Tibial nerve (tissue), 3 donors: ENCODE measurements at regions not wholly inside any gene's neighbourhood (a gene's known extent, or its start where the extent isn't known, plus 50 kb on each side); places are given as distances from the start of the nearest gene placed in this dataset.

ENCODE experiments used
- CTCF ChIP-seq, 5 experiments: fragments of 200-600 bp in 3 of 5; fragments of 450-650 bp in 2 of 5; sonication (generic) in 3 of 5; IDR thresholded peaks; one replicate each; pipeline ENCODE4 v1.5.1; 2016 to 2019; ENCODE audit warnings: antibody characterized with exemption in 5 of 5, mild to moderate bottlenecking in 3 of 5, moderate library complexity in 2 of 5
- POLR2A ChIP-seq, 2 donors: fragments of 450-650 bp; IDR thresholded peaks; one replicate each; pipeline ENCODE4 v1.6.1; 2017; ENCODE audit warnings: antibody characterized with exemption in 2 of 2, mild to moderate bottlenecking in 2 of 2, moderate library complexity in 2 of 2

- TF ChIP-seq CTCF (IDR thresholded peaks at IDR 0.05), result no peak
- TF ChIP-seq POLR2A (IDR thresholded peaks at IDR 0.05), result no peak
Observed at GRCh38 chr10:22824984-22825383, 102.9 kb upstream of the ARMC3 start.
